ENCODE measurements at regions not wholly inside any gene's neighbourhood (a gene's known extent, or its start where the extent isn't known, plus 50 kb on each side); places are given as distances from the start of the nearest gene placed in this dataset.

GRCh38 chr22:27431896-27432295, 369.7 kb downstream of the MN1 start:
- H3K27ac Mint-ChIP-seq: no peak overlapping the region
- peaks cover 13% of the 10 kb centered on the region for H3K9me3 Mint-ChIP-seq
- no peak for DNase-seq
- CTCF ChIA-PET: no interaction called here
- peaks cover 9% of the 10 kb centered on the region for H3K27me3 Mint-ChIP-seq (ENCODE audit: low read depth)
- H3K4me1 Mint-ChIP-seq (ENCODE audit: low read depth): no peaks in the 10 kb centered on the region
- peaks cover 2% of the 10 kb centered on the region for H3K36me3 Mint-ChIP-seq (ENCODE audit: low read depth)
- no peak overlapping the region for H3K4me3 Mint-ChIP-seq
- intact Hi-C loops (cut with micrococcal nuclease): no loop called here

GRCh38 chr22:27433099-27433498, 368.5 kb downstream of the MN1 start:
- Mint-ChIP-seq H3K36me3 (ENCODE audit: low read depth) (peaks cover 2% of the 10 kb centered on the region), H3K4me1 (ENCODE audit: low read depth) (no peaks in the 10 kb centered on the region), H3K9me3 (peaks cover 11% of the 10 kb centered on the region), H3K27ac (no peak overlapping the region), H3K27me3 (ENCODE audit: low read depth) (peaks cover 10% of the 10 kb centered on the region), H3K4me3 (no peak overlapping the region)
- DNase-seq: no peak
- CTCF ChIA-PET: no interaction called here
- intact Hi-C loops (cut with micrococcal nuclease): no loop called here

- H3K4me3 Mint-ChIP-seq: no peak overlapping the region
- intact Hi-C loops (cut with micrococcal nuclease): no loop called here
- H3K4me1 Mint-ChIP-seq (ENCODE audit: low read depth): no peaks in the 10 kb centered on the region
- DNase-seq: no peak
- CTCF ChIA-PET: no interaction called here
- H3K36me3 Mint-ChIP-seq (ENCODE audit: low read depth): no peaks in the 10 kb centered on the region
- H3K27me3 Mint-ChIP-seq (ENCODE audit: low read depth): peaks cover 8% of the 10 kb centered on the region
- peaks cover 9% of the 10 kb centered on the region for H3K9me3 Mint-ChIP-seq
- no peak overlapping the region for H3K27ac Mint-ChIP-seq
Measured at GRCh38 chr22:27433585-27434190, 367.9 kb downstream of the MN1 start.

GRCh38 chr22:27434898-27435297, 366.7 kb downstream of the MN1 start:
- DNase-seq: no peak
- CTCF ChIA-PET: no interaction called here
- intact Hi-C loops (cut with micrococcal nuclease): no loop called here
- H3K9me3 Mint-ChIP-seq: peaks cover 9% of the 10 kb centered on the region
- H3K27me3 Mint-ChIP-seq (ENCODE audit: low read depth): peaks cover 3% of the 10 kb centered on the region
- H3K4me3 Mint-ChIP-seq: no peak overlapping the region
- H3K36me3 Mint-ChIP-seq (ENCODE audit: low read depth): no peaks in the 10 kb centered on the region
- H3K4me1 Mint-ChIP-seq (ENCODE audit: low read depth): no peaks in the 10 kb centered on the region
- H3K27ac Mint-ChIP-seq: no peak overlapping the region

GRCh38 chr22:27435844-27436576, 365.5 kb downstream of the MN1 start:
- intact Hi-C loops (cut with micrococcal nuclease): no loop called here
- no peak for DNase-seq
- Mint-ChIP-seq H3K4me1 (ENCODE audit: low read depth) (no peaks in the 10 kb centered on the region), H3K36me3 (ENCODE audit: low read depth) (no peaks in the 10 kb centered on the region), H3K9me3 (peaks cover 9% of the 10 kb centered on the region), H3K27me3 (ENCODE audit: low read depth) (peaks cover 3% of the 10 kb centered on the region), H3K27ac (no peak overlapping the region), H3K4me3 (no peak overlapping the region)
- CTCF ChIA-PET: no interaction called here

GRCh38 chr22:27436591-27436990, 365.0 kb downstream of the MN1 start:
- H3K9me3 Mint-ChIP-seq: peaks cover 9% of the 10 kb centered on the region
- H3K4me3 Mint-ChIP-seq: no peak overlapping the region
- no peaks in the 10 kb centered on the region for H3K36me3 Mint-ChIP-seq (ENCODE audit: low read depth)
- intact Hi-C loops (cut with micrococcal nuclease): no loop called here
- peaks cover 3% of the 10 kb centered on the region for H3K27me3 Mint-ChIP-seq (ENCODE audit: low read depth)
- CTCF ChIA-PET: no interaction called here
- no peaks in the 10 kb centered on the region for H3K4me1 Mint-ChIP-seq (ENCODE audit: low read depth)
- no peak overlapping the region for H3K27ac Mint-ChIP-seq
- no peak for DNase-seq

- Mint-ChIP-seq H3K4me3 (no peak overlapping the region), H3K36me3 (ENCODE audit: low read depth) (no peaks in the 10 kb centered on the region), H3K27me3 (ENCODE audit: low read depth) (peaks cover 3% of the 10 kb centered on the region), H3K4me1 (ENCODE audit: low read depth) (no peaks in the 10 kb centered on the region), H3K27ac (no peak overlapping the region), H3K9me3 (peaks cover 4% of the 10 kb centered on the region)
- CTCF ChIA-PET: no interaction called here
- no peak for DNase-seq
- intact Hi-C loops (cut with micrococcal nuclease): no loop called here
Measured at GRCh38 chr22:27437570-27437969, 364.0 kb downstream of the MN1 start.

- no peaks in the 10 kb centered on the region for H3K9me3 Mint-ChIP-seq
- H3K27ac Mint-ChIP-seq: no peak overlapping the region
- no peak overlapping the region for H3K4me3 Mint-ChIP-seq
- H3K27me3 Mint-ChIP-seq (ENCODE audit: low read depth): peaks cover 3% of the 10 kb centered on the region
- no peaks in the 10 kb centered on the region for H3K36me3 Mint-ChIP-seq (ENCODE audit: low read depth)
- intact Hi-C loops (cut with micrococcal nuclease): no loop called here
- no peak for DNase-seq
- H3K4me1 Mint-ChIP-seq (ENCODE audit: low read depth): no peaks in the 10 kb centered on the region
- CTCF ChIA-PET: no interaction called here
Measured at GRCh38 chr22:27438271-27438980, 363.1 kb downstream of the MN1 start.

GRCh38 chr22:27439131-27439530, 362.4 kb downstream of the MN1 start:
- no peaks in the 10 kb centered on the region for H3K36me3 Mint-ChIP-seq (ENCODE audit: low read depth)
- CTCF ChIA-PET: no interaction called here
- peaks cover 3% of the 10 kb centered on the region for H3K27me3 Mint-ChIP-seq (ENCODE audit: low read depth)
- no peaks in the 10 kb centered on the region for H3K4me1 Mint-ChIP-seq (ENCODE audit: low read depth)
- no peak overlapping the region for H3K27ac Mint-ChIP-seq
- no peaks in the 10 kb centered on the region for H3K9me3 Mint-ChIP-seq
- intact Hi-C loops (cut with micrococcal nuclease): no loop called here
- no peak overlapping the region for H3K4me3 Mint-ChIP-seq
- DNase-seq: no peak

- H3K27me3 Mint-ChIP-seq (ENCODE audit: low read depth): peaks cover 3% of the 10 kb centered on the region
- DNase-seq: no peak
- no peaks in the 10 kb centered on the region for H3K36me3 Mint-ChIP-seq (ENCODE audit: low read depth)
- no peak overlapping the region for H3K4me3 Mint-ChIP-seq
- no peaks in the 10 kb centered on the region for H3K4me1 Mint-ChIP-seq (ENCODE audit: low read depth)
- H3K27ac Mint-ChIP-seq: no peak overlapping the region
- CTCF ChIA-PET: no interaction called here
- intact Hi-C loops (cut with micrococcal nuclease): no loop called here
- no peaks in the 10 kb centered on the region for H3K9me3 Mint-ChIP-seq
Measured at GRCh38 chr22:27440304-27440865, 361.2 kb downstream of the MN1 start.

GRCh38 chr22:27441706-27442475, 359.7 kb downstream of the MN1 start:
- Mint-ChIP-seq H3K4me1 (ENCODE audit: low read depth) (no peaks in the 10 kb centered on the region), H3K27ac (no peak overlapping the region), H3K36me3 (ENCODE audit: low read depth) (no peaks in the 10 kb centered on the region), H3K4me3 (no peak overlapping the region), H3K27me3 (ENCODE audit: low read depth) (peaks cover 2% of the 10 kb centered on the region), H3K9me3 (no peaks in the 10 kb centered on the region)
- no peak for DNase-seq
- CTCF ChIA-PET: no interaction called here
- intact Hi-C loops (cut with micrococcal nuclease): no loop called here

- CTCF ChIA-PET: no interaction called here
- no peak for DNase-seq
- Mint-ChIP-seq H3K4me3 (no peak overlapping the region), H3K36me3 (ENCODE audit: low read depth) (no peaks in the 10 kb centered on the region), H3K4me1 (ENCODE audit: low read depth) (no peaks in the 10 kb centered on the region), H3K27me3 (ENCODE audit: low read depth) (peaks cover 2% of the 10 kb centered on the region), H3K9me3 (no peaks in the 10 kb centered on the region), H3K27ac (no peak overlapping the region)
- intact Hi-C loops (cut with micrococcal nuclease): no loop called here
Measured at GRCh38 chr22:27443306-27443705, 358.2 kb downstream of the MN1 start.
